ENCODE measurements at regions not wholly inside any gene's neighbourhood (a gene's known extent, or its start where the extent isn't known, plus 50 kb on each side); places are given as distances from the start of the nearest gene placed in this dataset.

- DNase-seq (no peak), ATAC-seq (ENCODE audit: low FRiP score) (no peak)
- Histone ChIP-seq H3K27ac (ENCODE audit: low read depth in 1 of 2, low read length in 2 of 2) (no peak overlapping the region), H3K4me1 (ENCODE audit: control insufficient read depth in 1 of 2, insufficient read depth in 2 of 2, low read length in 2 of 2) (peaks cover 4 to 9% of the 10 kb centered on the region in 2 donors), H3K4me3 (ENCODE audit: low read length in 2 of 2) (no peak overlapping the region), H3K9me3 (ENCODE audit: control insufficient read depth, low read length) (no peaks in the 10 kb centered on the region), H3K36me3 (ENCODE audit: control insufficient read depth in 1 of 2, insufficient read depth in 2 of 2, low read length in 1 of 2) (no peaks in the 10 kb centered on the region), H3K27me3 (ENCODE audit: control insufficient read depth in 1 of 2, insufficient read depth in 2 of 2, low read length in 1 of 2) (no peaks in the 10 kb centered on the region)
- intact Hi-C loops (cut with DNase I): loop anchor here (5.0 to 10.0 kb wide), 2 partner anchors 493 to 496 kb away; no protein-coding TSS in a partner anchor
- whole genome bisulfite sequencing, 2 donors: 82 to 85% methylated on average over 2 of the region's 2 CpGs
Measured at GRCh38 chr2:145010635-145011034, 490.7 kb upstream of the ZEB2 start.

GRCh38 chr2:145007960-145008263 is 488.0 kb upstream of the ZEB2 start:
- no peaks in the 10 kb centered on the region for H3K9me3 ChIP-seq (ENCODE audit: control insufficient read depth, low read length)
- no peak for ATAC-seq (ENCODE audit: low FRiP score)
- no peaks in the 10 kb centered on the region for H3K36me3 ChIP-seq (ENCODE audit: control insufficient read depth in 1 of 2, insufficient read depth in 2 of 2, low read length in 1 of 2)

GRCh38 chr2:145007093-145007959 is 487.4 kb upstream of the ZEB2 start:
- peak; percentile 77 to 81 for DNase-seq
- H3K27ac ChIP-seq (ENCODE audit: low read depth in 1 of 2, low read length in 2 of 2): peak overlapping the region; percentile 80 to 95
- ATAC-seq (ENCODE audit: low FRiP score): peak; percentile 79
- peaks cover under 1 to 6% of the 10 kb centered on the region in 2 donors for H3K4me1 ChIP-seq (ENCODE audit: control insufficient read depth in 1 of 2, insufficient read depth in 2 of 2, low read length in 2 of 2)
- intact Hi-C loops (cut with DNase I): loop anchor here (5.0 kb wide), 2 partner anchors 65 to 100 kb away; no protein-coding TSS in a partner anchor
- WGBS, 2 donors: 3 to 6% methylated on average over 13 of the region's 13 CpGs
- no peak overlapping the region for H3K4me3 ChIP-seq (ENCODE audit: low read length in 2 of 2)
- H3K36me3 ChIP-seq (ENCODE audit: control insufficient read depth in 1 of 2, insufficient read depth in 2 of 2, low read length in 1 of 2): no peaks in the 10 kb centered on the region
- H3K27me3 ChIP-seq (ENCODE audit: control insufficient read depth in 1 of 2, insufficient read depth in 2 of 2, low read length in 1 of 2): no peaks in the 10 kb centered on the region
- no peaks in the 10 kb centered on the region for H3K9me3 ChIP-seq (ENCODE audit: control insufficient read depth, low read length)

More at GRCh38 chr2:145007960-145008263, 488.0 kb upstream of the ZEB2 start:
- H3K27me3 ChIP-seq (ENCODE audit: control insufficient read depth in 1 of 2, insufficient read depth in 2 of 2, low read length in 1 of 2): no peaks in the 10 kb centered on the region
- no peak for DNase-seq
- peaks cover 4 to 9% of the 10 kb centered on the region in 2 donors for H3K4me1 ChIP-seq (ENCODE audit: control insufficient read depth in 1 of 2, insufficient read depth in 2 of 2, low read length in 2 of 2)
- intact Hi-C loops (cut with DNase I): loop anchor here (5.0 kb wide), 2 partner anchors 66 to 99 kb away; no protein-coding TSS in a partner anchor
- H3K27ac ChIP-seq (ENCODE audit: low read depth in 1 of 2, low read length in 2 of 2): peak overlapping the region; percentile 80 to 95
- H3K4me3 ChIP-seq (ENCODE audit: low read length in 2 of 2): no peak overlapping the region

GRCh38 chr2:145002624-145003023 is 482.7 kb upstream of the ZEB2 start:
- whole genome bisulfite sequencing, 2 donors: 100% methylated on average over 1 of the region's 1 CpG
- no peak overlapping the region for H3K27ac ChIP-seq (ENCODE audit: low read depth in 1 of 2, low read length in 2 of 2)
- intact Hi-C loops (cut with DNase I): no loop called here
- peaks cover 0 to 1% of the 10 kb centered on the region in 2 donors for H3K4me1 ChIP-seq (ENCODE audit: control insufficient read depth in 1 of 2, insufficient read depth in 2 of 2, low read length in 2 of 2)
- H3K27me3 ChIP-seq (ENCODE audit: control insufficient read depth in 1 of 2, insufficient read depth in 2 of 2, low read length in 1 of 2): no peaks in the 10 kb centered on the region
- H3K36me3 ChIP-seq (ENCODE audit: control insufficient read depth in 1 of 2, insufficient read depth in 2 of 2, low read length in 1 of 2): no peaks in the 10 kb centered on the region
- no peak for ATAC-seq (ENCODE audit: low FRiP score)
- no peaks in the 10 kb centered on the region for H3K9me3 ChIP-seq (ENCODE audit: control insufficient read depth, low read length)
- H3K4me3 ChIP-seq (ENCODE audit: low read length in 2 of 2): no peak overlapping the region
- no peak for DNase-seq

GRCh38 chr2:145000376-145000775 is 480.5 kb upstream of the ZEB2 start:
- no peak overlapping the region for H3K27ac ChIP-seq (ENCODE audit: low read depth in 1 of 2, low read length in 2 of 2)
- H3K27me3 ChIP-seq (ENCODE audit: control insufficient read depth in 1 of 2, insufficient read depth in 2 of 2, low read length in 1 of 2): no peaks in the 10 kb centered on the region
- H3K36me3 ChIP-seq (ENCODE audit: control insufficient read depth in 1 of 2, insufficient read depth in 2 of 2, low read length in 1 of 2): no peaks in the 10 kb centered on the region
- H3K4me3 ChIP-seq (ENCODE audit: low read length in 2 of 2): no peak overlapping the region
- intact Hi-C loops (cut with DNase I): no loop called here
- ATAC-seq (ENCODE audit: low FRiP score) (no peak), DNase-seq (no peak)
- no peaks in the 10 kb centered on the region for H3K4me1 ChIP-seq (ENCODE audit: control insufficient read depth in 1 of 2, insufficient read depth in 2 of 2, low read length in 2 of 2)
- H3K9me3 ChIP-seq (ENCODE audit: control insufficient read depth, low read length): no peaks in the 10 kb centered on the region

- Histone ChIP-seq H3K4me3 (ENCODE audit: low read length in 2 of 2) (no peak overlapping the region), H3K9me3 (ENCODE audit: control insufficient read depth, low read length) (no peaks in the 10 kb centered on the region), H3K27me3 (ENCODE audit: control insufficient read depth in 1 of 2, insufficient read depth in 2 of 2, low read length in 1 of 2) (no peaks in the 10 kb centered on the region), H3K4me1 (ENCODE audit: control insufficient read depth in 1 of 2, insufficient read depth in 2 of 2, low read length in 2 of 2) (no peaks in the 10 kb centered on the region), H3K27ac (ENCODE audit: low read depth in 1 of 2, low read length in 2 of 2) (no peak overlapping the region), H3K36me3 (ENCODE audit: control insufficient read depth in 1 of 2, insufficient read depth in 2 of 2, low read length in 1 of 2) (no peaks in the 10 kb centered on the region)
- intact Hi-C loops (cut with DNase I): loop anchor here in 1 of 2 donors (5.0 kb wide), 1 partner anchor 58 kb away; no protein-coding TSS in a partner anchor
- ATAC-seq (ENCODE audit: low FRiP score) (no peak), DNase-seq (no peak)
- 16 to 18% methylated on average over 1 of the region's 1 CpG for WGBS, 2 donors
Measured at GRCh38 chr2:144999936-145000335, 480.0 kb upstream of the ZEB2 start.

- DNase-seq: no peak
- Histone ChIP-seq H3K9me3 (ENCODE audit: control insufficient read depth, low read length) (no peaks in the 10 kb centered on the region), H3K27me3 (ENCODE audit: control insufficient read depth in 1 of 2, insufficient read depth in 2 of 2, low read length in 1 of 2) (no peaks in the 10 kb centered on the region), H3K36me3 (ENCODE audit: control insufficient read depth in 1 of 2, insufficient read depth in 2 of 2, low read length in 1 of 2) (no peaks in the 10 kb centered on the region), H3K4me3 (ENCODE audit: low read length in 2 of 2) (no peak overlapping the region), H3K4me1 (ENCODE audit: control insufficient read depth in 1 of 2, insufficient read depth in 2 of 2, low read length in 2 of 2) (no peaks in the 10 kb centered on the region), H3K27ac (ENCODE audit: low read depth in 1 of 2, low read length in 2 of 2) (no peak overlapping the region)
- 11 to 15% methylated on average over 7 of the region's 7 CpGs for WGBS, 2 donors
- intact Hi-C loops (cut with DNase I): loop anchor here in 1 of 2 donors (5.0 kb wide), 1 partner anchor 57 kb away; no protein-coding TSS in a partner anchor
- peak; percentile 84 for ATAC-seq (ENCODE audit: low FRiP score)
Measured at GRCh38 chr2:144999071-144999875, 479.4 kb upstream of the ZEB2 start.

GRCh38 chr2:144998435-144998834 is 478.5 kb upstream of the ZEB2 start:
- ATAC-seq (ENCODE audit: low FRiP score) (no peak), DNase-seq (no peak)
- no peaks in the 10 kb centered on the region for H3K4me1 ChIP-seq (ENCODE audit: control insufficient read depth in 1 of 2, insufficient read depth in 2 of 2, low read length in 2 of 2)
- WGBS, 2 donors: 73 to 74% methylated on average over 4 of the region's 4 CpGs
- no peak overlapping the region for H3K27ac ChIP-seq (ENCODE audit: low read depth in 1 of 2, low read length in 2 of 2)
- H3K4me3 ChIP-seq (ENCODE audit: low read length in 2 of 2): no peak overlapping the region
- no peaks in the 10 kb centered on the region for H3K36me3 ChIP-seq (ENCODE audit: control insufficient read depth in 1 of 2, insufficient read depth in 2 of 2, low read length in 1 of 2)
- intact Hi-C loops (cut with DNase I): loop anchor here in 1 of 2 donors (5.0 kb wide), 1 partner anchor 56 kb away; no protein-coding TSS in a partner anchor
- no peaks in the 10 kb centered on the region for H3K27me3 ChIP-seq (ENCODE audit: control insufficient read depth in 1 of 2, insufficient read depth in 2 of 2, low read length in 1 of 2)
- no peaks in the 10 kb centered on the region for H3K9me3 ChIP-seq (ENCODE audit: control insufficient read depth, low read length)
